T1000 (cell line): ENCODE measurements at regions not wholly inside any gene's neighbourhood (a gene's known extent, or its start where the extent isn't known, plus 50 kb on each side); places are given as distances from the start of the nearest gene placed in this dataset.

Experiments used
- DNase-seq: peaks from one replicate; lab custom pipeline; 2025; ENCODE audit warnings: mixed read lengths; lab: John Stamatoyannopoulos, UW

DNA sequence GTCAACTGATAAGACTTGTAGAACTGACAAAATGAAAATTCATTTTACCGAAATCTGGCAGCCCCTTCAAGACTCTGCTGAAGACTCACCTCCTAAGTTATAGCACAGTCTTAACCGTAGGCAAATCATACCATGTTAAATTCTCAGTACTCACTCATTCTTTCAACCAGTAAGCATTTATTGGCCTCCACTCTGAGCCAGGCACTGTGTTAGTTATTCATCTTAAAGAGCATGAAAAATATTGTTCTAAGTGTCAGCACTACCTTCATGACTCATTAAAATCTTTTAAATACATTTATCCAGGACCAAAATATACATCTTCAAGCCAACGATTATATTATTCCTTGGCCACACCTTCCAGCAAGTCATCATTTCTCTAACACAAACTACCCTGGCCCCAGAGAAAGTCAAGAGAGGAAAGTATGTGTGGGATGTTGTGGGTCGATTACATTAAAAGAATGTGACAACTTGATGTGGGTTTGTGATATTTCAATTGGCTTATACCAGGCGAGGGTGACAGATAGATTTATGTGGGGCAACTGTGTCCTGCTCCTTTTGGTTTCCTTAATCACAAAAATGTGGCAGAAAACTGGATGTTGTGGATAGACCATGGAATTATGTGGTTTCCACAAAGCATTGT, 55.0 kb downstream of the TMEM30B start:
- DNase-seq: no peak

- no peak for DNase-seq
These were observed 55.8 kb downstream of the TMEM30B start for GRCh38 chr14:61225344-61225743.

- no peak for DNase-seq
These were observed 57.6 kb downstream of the TMEM30B start for GRCh38 chr14:61223552-61223951.

- DNase-seq: no peak
These were observed 58.8 kb downstream of the TMEM30B start for GRCh38 chr14:61222388-61222787.

GRCh38 chr14:61221906-61222305, 59.2 kb downstream of the TMEM30B start:
- no peak for DNase-seq

- no peak for DNase-seq
These were observed 61.5 kb downstream of the TMEM30B start for GRCh38 chr14:61219673-61220072.

DNA sequence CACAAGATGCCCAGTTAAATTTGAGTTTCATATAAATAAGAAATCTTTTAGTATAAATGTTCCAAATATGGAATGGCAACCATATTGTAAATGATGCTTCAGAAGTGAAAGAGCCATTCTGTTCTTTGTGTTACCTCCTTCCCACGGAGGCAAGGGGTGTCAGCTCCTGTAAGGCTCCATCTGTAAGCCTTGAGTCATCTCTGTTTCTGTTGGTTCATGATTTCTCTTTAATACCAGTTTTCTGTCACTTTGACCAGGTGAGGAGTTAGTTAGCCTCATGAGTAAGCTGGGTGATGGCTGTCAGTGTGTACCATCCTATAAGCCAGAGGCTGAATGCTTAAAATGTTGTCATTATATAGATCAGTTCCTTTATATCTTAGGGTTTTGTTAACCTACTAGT, 61.9 kb downstream of the TMEM30B start:
- DNase-seq: no peak

DNA sequence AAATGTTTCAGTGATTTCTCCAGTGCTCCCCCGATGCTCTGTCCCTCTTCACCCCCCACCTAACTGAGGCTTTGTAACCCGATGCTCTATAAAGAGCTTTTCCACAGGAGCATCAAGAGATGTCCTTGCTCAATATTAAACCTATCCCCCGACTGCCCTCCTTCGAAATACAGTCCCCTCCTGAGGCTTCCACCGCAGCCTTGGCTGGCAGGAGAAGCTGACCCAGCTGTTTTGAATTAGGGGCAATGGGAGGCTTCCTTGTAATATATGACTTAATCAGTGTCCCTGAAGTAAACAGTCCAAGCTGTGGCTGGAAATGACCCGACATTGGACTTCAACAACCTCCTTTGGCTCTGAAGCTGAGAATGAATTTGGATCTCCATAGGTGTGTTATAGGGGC, 62.4 kb downstream of the TMEM30B start:
- DNase-seq: no peak

- no peak for DNase-seq
These were observed 63.0 kb downstream of the TMEM30B start for GRCh38 chr14:61218157-61218556.

DNA sequence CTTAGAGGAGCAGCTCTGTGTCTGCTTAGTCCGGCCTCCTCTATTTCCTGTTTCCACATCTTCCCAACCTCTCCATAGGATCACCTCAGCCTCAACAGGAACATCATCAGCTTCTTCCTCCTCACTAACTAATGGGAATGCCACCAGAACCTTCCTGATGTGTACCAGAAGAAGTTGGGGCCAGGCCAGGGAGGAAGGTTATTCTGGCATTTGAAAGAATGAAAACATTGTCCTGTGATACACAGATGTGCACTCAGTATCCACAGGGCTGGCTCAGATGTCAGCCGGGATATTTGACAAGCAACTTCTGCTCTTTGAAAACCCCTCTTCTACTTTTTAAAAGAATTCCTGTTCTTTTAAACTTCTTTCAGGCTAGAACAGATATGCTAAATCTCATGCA, 63.6 kb downstream of the TMEM30B start:
- no peak for DNase-seq

DNA sequence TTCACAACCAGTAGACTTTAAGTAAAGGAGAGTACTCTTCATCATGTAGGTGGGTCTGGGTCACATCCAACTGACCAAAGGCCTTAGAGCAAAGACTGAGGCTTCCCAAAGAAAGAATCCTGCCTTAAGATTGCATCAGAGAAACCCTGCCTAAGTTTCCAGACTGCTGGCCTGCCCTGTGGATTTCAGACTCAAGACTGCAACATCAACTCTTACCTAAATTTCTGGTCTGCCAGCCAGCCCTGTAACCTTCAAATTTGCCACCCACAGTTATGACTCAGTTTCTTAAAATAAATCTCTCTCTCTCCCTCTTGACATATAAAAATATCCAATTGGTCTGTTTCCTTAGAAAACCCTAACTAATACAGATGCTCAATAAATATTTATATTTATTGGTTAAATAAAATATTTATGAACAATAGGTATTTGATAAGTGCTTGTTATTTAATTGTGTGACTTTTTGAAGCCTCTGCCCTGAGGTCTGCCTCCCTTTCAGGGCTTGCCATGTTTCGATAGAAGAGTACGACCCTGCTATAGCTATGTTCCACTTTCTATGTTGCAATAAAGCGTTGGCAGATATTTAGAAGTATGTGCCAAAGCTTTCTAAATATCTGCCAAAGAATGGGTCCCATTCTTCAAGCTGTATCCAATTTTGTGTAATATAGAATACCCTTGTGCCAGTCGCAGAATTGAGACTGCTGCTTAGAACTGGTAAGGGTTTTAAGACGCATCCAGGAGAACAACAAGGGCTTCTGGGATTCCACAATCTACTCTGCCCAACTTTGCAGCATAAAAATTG, 65.7 kb downstream of the TMEM30B start:
- no peak for DNase-seq

GRCh38 chr14:61213920-61214319, 67.2 kb downstream of the TMEM30B start:
- DNase-seq: no peak

- DNase-seq: no peak
These were observed 67.9 kb downstream of the TMEM30B start for GRCh38 chr14:61213191-61213621.

DNA sequence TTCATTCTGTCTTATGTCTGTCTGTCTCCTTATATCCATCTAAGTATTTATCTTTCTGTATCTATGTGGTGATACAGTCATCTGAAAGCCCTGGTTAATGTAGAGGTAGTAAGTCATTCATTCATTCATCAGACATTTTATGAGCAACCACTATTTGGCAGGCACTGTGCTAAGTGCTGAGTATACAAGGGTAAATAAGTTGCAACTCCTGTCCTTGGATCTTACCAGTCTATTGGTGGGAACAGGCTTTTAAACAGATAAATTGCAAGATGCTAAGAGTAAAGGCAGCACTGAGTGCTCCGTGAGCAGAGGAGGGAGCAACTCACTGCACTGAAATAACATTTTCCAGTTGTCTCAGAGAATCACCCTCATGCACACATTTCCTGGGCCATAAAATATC, 68.6 kb downstream of the TMEM30B start:
- DNase-seq: no peak

DNA sequence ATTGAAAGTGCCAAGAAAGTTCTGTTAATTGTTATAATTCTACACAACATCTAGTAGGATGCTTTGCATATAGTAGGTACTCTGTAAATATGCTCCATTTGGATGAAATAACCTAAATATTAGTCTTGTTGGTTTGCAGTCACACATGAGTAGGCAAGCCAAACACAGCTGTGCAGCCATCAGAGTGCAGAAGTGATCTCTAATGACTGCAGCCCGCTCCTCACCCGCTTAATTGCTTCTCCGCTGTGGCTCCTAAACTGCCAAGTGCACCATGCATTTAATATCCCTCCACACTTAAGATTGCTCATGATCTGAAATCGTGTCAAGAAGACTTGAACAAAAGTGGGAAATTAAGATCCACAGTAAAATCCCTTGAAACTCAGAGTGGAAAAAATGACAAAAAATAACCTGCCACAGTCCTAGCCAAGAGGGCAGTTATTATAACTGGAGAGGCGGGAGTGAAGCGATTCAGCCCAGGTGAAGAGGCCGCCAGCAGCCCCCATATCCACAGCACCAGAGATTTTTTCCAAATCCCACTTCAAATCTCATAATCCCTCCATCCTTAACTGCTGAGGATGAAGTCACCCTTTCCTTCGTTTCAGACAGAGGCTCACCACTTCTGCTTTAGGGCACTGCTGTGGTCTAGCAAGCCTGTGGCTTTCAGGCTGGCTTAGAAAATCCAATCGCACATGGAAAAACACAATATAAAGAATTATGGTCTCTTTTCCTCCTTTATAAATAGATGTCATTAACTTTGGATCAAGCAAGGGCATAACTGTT, 69.5 kb downstream of the TMEM30B start:
- DNase-seq: no peak

- no peak for DNase-seq
These were observed 77.9 kb downstream of the TMEM30B start for GRCh38 chr14:61203081-61203753.

GRCh38 chr14:61202124-61202523, 79.0 kb downstream of the TMEM30B start:
- no peak for DNase-seq

DNA sequence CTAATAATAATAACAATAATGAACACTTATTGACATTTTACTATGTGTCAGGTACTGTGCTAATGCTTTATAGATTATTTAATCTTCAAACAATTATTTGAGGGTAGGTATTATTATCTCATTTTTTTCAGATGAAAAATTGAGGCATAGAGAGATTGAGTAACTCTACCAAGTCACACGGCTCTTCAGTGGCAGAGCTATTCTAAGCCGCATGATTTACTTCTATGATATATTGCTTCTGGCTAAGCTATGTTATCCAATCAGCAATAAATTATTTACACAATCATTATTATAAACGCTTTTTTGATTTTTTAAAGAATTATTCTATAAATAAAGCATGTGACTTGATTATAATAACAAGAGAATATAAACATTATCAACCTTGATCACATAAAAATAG, 80.0 kb downstream of the TMEM30B start:
- DNase-seq: no peak

DNA sequence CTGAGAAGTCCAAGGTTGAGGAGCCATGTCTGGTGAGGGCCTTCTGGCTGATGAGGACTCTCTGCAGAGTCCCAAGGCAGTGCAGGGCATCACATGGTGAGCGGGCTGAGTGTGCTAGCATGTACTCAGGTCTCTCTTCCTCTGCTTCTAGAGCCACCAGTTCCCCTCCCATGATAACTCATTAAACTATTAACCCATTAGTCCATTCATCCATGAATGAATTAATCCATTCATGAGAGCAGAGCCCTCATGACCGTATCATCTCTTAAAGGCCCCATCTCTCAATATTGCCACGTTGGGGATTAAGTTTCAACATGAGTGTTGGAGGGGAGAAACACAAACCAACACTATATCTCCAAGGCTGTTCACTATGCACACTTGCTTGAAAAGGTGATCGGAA, 83.7 kb downstream of the TMEM30B start:
- DNase-seq: no peak

GRCh38 chr14:61196792-61197191, 84.3 kb downstream of the TMEM30B start:
- DNase-seq: no peak

DNA sequence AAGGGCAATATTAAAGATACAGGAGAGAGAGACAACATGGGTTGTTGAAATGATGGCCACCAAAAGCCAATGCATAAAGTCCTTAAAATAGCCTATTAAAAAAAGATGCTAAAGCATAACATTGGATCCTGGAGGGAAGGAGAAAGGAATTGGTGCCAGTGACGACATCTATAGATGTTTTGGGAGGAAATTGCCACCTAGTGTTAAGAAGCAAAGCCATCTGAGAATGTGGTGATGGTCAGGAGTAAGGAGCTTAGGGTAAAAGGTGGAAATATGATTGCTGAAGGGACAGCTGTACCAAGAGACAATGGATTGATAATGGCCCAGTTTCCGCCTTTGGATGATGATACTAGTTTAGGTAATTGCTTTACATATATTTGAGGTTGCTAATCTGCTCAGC, 85.1 kb downstream of the TMEM30B start:
- no peak for DNase-seq

DNA sequence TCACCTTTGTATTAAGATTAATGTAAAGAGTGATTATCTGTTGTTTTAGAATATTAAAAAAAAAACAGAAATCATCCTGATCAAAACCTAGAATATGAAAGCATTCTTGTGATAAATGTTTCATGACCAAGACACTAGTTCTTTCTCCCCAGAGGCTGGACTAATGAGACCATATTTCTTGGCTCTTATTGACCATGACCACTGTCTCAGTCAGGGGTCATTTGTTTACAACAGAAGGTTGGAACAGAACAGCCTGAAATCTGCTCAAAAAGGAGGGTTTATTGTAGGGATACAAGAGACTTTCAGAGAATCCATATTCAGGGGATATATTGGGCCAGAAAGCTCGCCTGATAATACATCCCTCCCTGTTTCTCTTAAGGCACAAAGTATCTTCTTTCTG, 87.7 kb downstream of the TMEM30B start:
- DNase-seq: no peak
